Panc1 (cell line): ENCODE measurements at regions not wholly inside any gene's neighbourhood (a gene's known extent, or its start where the extent isn't known, plus 50 kb on each side); places are given as distances from the start of the nearest gene placed in this dataset.
"Not testable (repeated sequence)": the region's sequence is repeated elsewhere in the genome, so short reads cannot be mapped to it uniquely, and the experiment has no call there.

Experiments used
- ATAC-seq: fragments of 200-7000 bp; cut with Tn5 transposase; 2 replicates; pipeline ENCODE4 v1.9.1; 2020; ENCODE audit warnings: mild to moderate bottlenecking, moderate library complexity
- BruUV-seq: library from RNA; stranded (reverse); fragments of 400-500 nt; replicated peaks from 2 replicates; lab custom pipeline; 2021; lab: Mats Ljungman, UMichigan
- CTCF ChIA-PET: fragments of 300-600 bp; sonication (Branson Sonifier 250); formaldehyde crosslinking; loops from one replicate; lab custom pipeline; 2022; ENCODE audit warnings: antibody characterized with exemption; lab: Charles Lee
- POLR2A ChIA-PET: fragments of 300-600 bp; sonication (Branson Sonifier 250); formaldehyde crosslinking; loops from one replicate; lab custom pipeline; 2022; ENCODE audit warnings: antibody characterized with exemption; lab: Charles Lee
- DNase-seq: peaks from one replicate; pipeline ENCODE4 v3.0.0-alpha.2; 2010; ENCODE audit warnings: low read depth, low spot score
- H3K27ac ChIP-seq: 2 replicates; pipeline ENCODE4 v1.5.1; 2011; ENCODE audit warnings: mild to moderate bottlenecking, low read length, inconsistent platforms
- H3K27me3 ChIP-seq: fragments of 200-500 bp; sonication (Bioruptor generic); 2 replicates; pipeline ENCODE4 v1.6.0; 2014; ENCODE audit warnings: low read length, inconsistent platforms; ENCODE audit not compliant: control insufficient read depth, insufficient read depth
- H3K36me3 ChIP-seq: fragments of 200-500 bp; sonication (Bioruptor generic); 2 replicates; pipeline ENCODE4 v1.5.1; 2014; ENCODE audit warnings: inconsistent platforms, mild to moderate bottlenecking, low read length, moderate library complexity; ENCODE audit not compliant: control insufficient read depth, insufficient read depth
- H3K4me1 ChIP-seq: 2 replicates; pipeline ENCODE4 v1.5.1; 2011; ENCODE audit warnings: inconsistent platforms, mild to moderate bottlenecking, low read length, moderate library complexity; ENCODE audit not compliant: control insufficient read depth, insufficient read depth
- H3K4me3 ChIP-seq, 2 experiments: 2 replicates each; pipeline ENCODE4 v1.5.1; 2011 to 2012; ENCODE audit warnings: low read depth in 2 of 2, low read length in 2 of 2, mild to moderate bottlenecking in 2 of 2, inconsistent platforms in 1 of 2, moderate library complexity in 1 of 2
- H3K9me3 ChIP-seq: fragments of 200-500 bp; sonication (Bioruptor generic); 2 replicates; pipeline ENCODE4 v1.5.1; 2014; ENCODE audit warnings: low read depth, mild to moderate bottlenecking, inconsistent platforms, low read length, moderate library complexity; ENCODE audit not compliant: control insufficient read depth, insufficient read depth
- CTCF ChIP-seq: fragments of 450-650 bp; IDR thresholded peaks from 2 replicates; pipeline ENCODE4 v1.5.1; 2017; ENCODE audit warnings: mild to moderate bottlenecking
- POLR2AphosphoS5 ChIP-seq: IDR thresholded peaks from 2 replicates; pipeline ENCODE4 v1.6.1; 2012; ENCODE audit warnings: mild to moderate bottlenecking, low read depth, low read length, moderate library complexity
- REST ChIP-seq, 2 experiments: IDR thresholded peaks; 2 replicates each; pipeline ENCODE4 v1.6.1; 2011 to 2012; ENCODE audit warnings: low read depth in 2 of 2, control low read depth in 1 of 2, low read length in 1 of 2, mild to moderate bottlenecking in 1 of 2, moderate library complexity in 1 of 2; ENCODE audit not compliant: insufficient read depth in 1 of 2
- SIN3A ChIP-seq: IDR thresholded peaks from 2 replicates; pipeline ENCODE4 v1.6.1; 2012; ENCODE audit warnings: low read depth, mild to moderate bottlenecking, low read length, moderate library complexity, borderline replicate concordance; ENCODE audit not compliant: insufficient read depth
- TCF7L2 ChIP-seq: IDR thresholded peaks from 2 replicates; pipeline ENCODE4 v1.6.1; 2011; ENCODE audit warnings: mild to moderate bottlenecking, low read depth, low read length, inconsistent platforms
- in situ Hi-C: cut with HindIII; loops from 2 replicates; pipeline ENCODE4 v1.10.0; 2016; ENCODE audit warnings: low sequenced_read_pairs, low pct_unique_long_range_greater_than_20kb
- intact Hi-C: fragments of 100-400 bp; cut with micrococcal nuclease; formaldehyde crosslinking; loops from one replicate; pipeline ENCODE4 v1.10.0; 2022; ENCODE audit not compliant: unreplicated experiment

- POLR2A ChIA-PET, H3K9me3 ChIP-seq, H3K4me1 ChIP-seq, H3K36me3 ChIP-seq, H3K4me3 ChIP-seq, DNase-seq, H3K27me3 ChIP-seq, BruUV-seq, intact Hi-C loops, CTCF ChIA-PET, ATAC-seq, H3K27ac ChIP-seq, in situ Hi-C loops: not testable (repeated sequence)
Measured at GRCh38 chr14:23898359-23898758, 55.2 kb upstream of the DHRS4 start.

- Histone ChIP-seq H3K27ac (no peak overlapping the region), H3K27me3 (no peaks in the 10 kb centered on the region), H3K36me3 (no peaks in the 10 kb centered on the region), H3K4me1 (no peaks in the 10 kb centered on the region), H3K9me3 (no peaks in the 10 kb centered on the region), H3K4me3 (no peak overlapping the region)
- TF ChIP-seq TCF7L2 (no peak), POLR2AphosphoS5 (no peak), CTCF (no peak), REST (IDR thresholded peaks at IDR 0.05; ENCODE audit: insufficient read depth in 1 of 2, low read depth in 2 of 2, low read length in 1 of 2) (no peak), SIN3A (no peak)
- CTCF ChIA-PET = interaction anchor here (0.6 to 1.0 kb wide), 2 partner anchors 11 to 825 kb away, joined by 3 to 7 read pairs; no protein-coding TSS in a partner anchor
- in situ Hi-C loops = no loop called here
- intact Hi-C loops = loop anchor here (10.0 kb wide), 1 partner anchor 235 kb away; no protein-coding TSS in a partner anchor
- DNase-seq = no peak
- no peak for ATAC-seq
- no TSS peak for BruUV-seq
- POLR2A ChIA-PET = no interaction called here
Measured at GRCh38 chr14:23899788-23900187, 53.8 kb upstream of the DHRS4 start.

- ChIA-PET CTCF (no interaction called here), POLR2A (no interaction called here)
- Histone ChIP-seq H3K4me1 (no peaks in the 10 kb centered on the region), H3K9me3 (no peaks in the 10 kb centered on the region), H3K27me3 (no peaks in the 10 kb centered on the region), H3K27ac (no peak overlapping the region), H3K4me3 (no peak overlapping the region), H3K36me3 (no peaks in the 10 kb centered on the region)
- intact Hi-C loops = loop anchor here (10.0 kb wide), 1 partner anchor 239 kb away; no protein-coding TSS in a partner anchor
- no peak for DNase-seq
- in situ Hi-C loops = no loop called here
- no TSS peak for BruUV-seq
- TF ChIP-seq SIN3A (no peak), REST (IDR thresholded peaks at IDR 0.05; ENCODE audit: insufficient read depth in 1 of 2, low read depth in 2 of 2, low read length in 1 of 2) (no peak), POLR2AphosphoS5 (no peak), TCF7L2 (no peak), CTCF (no peak)
- no peak for ATAC-seq
Measured at GRCh38 chr14:23903442-23903841, 50.1 kb upstream of the DHRS4 start.
